NCI-H1436 (cell line): ENCODE measurements at regions not wholly inside any gene's neighbourhood (a gene's known extent, or its start where the extent isn't known, plus 50 kb on each side); places are given as distances from the start of the nearest gene placed in this dataset.

Experiments used
- DNase-seq: peaks from one replicate; lab custom pipeline; 2025; lab: John Stamatoyannopoulos, UW

DNA sequence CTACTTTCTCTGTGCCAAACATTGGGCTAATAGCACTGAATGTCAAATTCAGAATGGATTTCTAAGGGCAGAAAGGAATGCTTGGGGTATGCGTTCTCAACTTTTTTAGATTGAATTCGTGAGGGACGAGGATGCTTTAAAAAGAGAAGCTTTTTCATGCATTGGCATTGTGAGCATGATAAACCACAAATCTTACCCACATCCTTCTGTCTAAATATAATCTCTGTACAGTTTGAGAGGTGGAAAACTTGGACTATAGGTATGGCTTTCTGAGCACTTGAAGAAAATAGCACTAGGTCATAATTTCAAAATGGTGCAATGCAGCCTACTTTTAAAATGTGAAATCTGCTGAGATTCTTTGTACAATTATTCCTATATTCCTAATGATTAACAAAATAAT, 71.4 kb upstream of the HHIP start:
- DNase-seq, result no peak

DNA sequence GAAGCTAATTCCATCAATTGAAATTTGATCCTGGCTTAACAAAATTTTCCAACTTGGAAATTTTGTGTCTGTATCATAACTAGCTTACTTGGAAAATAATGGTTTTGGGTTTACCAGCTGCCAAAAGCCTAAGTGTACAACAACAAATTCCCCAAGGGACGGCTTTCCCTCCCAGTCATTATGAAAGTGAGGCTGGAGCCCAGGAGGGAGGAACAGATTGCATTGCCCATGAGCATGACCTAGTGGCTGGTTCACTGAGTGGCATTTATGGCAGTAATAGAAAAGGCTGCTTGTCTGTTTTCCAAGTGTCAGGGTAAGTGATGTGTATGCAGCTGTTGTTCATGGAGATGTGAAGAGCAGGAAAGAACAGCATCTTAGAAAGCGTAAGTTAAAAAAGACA, 70.8 kb upstream of the HHIP start:
- peak; percentile 48 for DNase-seq

- DNase-seq, result no peak
These were observed 67.3 kb upstream of the HHIP start for GRCh38 chr4:144578681-144579080.

- DNase-seq, result no peak
These were observed 66.4 kb upstream of the HHIP start for GRCh38 chr4:144579411-144580030.

DNA sequence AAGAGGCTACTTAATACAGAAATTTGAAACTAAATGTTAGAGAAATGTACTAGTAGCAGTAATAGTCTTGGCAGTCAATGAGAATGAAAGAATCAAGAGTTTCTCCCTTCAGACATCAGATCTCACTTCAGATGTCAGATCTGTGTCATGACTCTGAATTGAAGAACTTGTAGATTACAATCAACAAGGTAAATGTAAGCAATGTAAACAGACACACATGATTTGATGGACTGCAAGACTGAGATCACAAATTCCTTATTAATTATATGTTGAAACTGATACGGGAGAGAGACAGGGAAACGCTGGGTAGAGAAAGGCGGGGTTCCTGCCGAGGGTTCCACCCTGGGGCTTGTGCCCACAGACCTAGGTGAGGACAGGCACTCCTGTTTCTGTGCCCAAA, 65.5 kb upstream of the HHIP start:
- no peak for DNase-seq

DNA sequence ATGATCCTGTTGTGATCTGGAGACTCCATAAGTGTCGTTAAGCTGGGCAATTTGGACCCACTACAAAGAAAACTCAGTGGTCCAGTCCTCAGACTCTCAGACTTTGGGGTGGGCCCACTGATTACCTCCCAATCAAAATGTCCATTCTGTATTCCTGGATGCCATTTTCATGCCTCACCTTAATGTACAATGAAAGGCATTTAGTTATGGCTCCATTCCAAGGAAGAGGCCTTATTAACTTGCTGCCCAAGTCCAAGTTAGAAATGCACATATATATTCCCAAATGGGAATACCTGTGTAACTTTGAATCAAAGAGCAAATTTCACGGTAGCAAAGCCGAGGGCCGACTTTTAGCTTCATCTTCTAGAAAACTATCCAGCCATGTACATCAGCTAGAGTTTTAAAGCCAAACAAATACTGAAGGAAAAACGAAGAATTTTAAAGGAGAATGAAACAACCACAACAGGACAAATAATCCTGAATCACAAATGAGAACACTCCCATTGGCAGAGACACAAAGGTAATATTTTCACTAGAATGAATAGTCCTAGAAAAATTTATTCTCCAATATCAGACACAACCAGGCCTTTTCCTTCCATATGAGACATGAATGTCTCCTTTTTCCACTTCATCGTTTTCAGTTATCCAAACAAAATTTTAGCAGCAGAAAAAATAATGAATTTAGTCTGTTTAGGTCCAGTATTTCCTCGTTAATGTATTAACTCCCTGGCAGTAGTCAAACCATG, 63.7 kb upstream of the HHIP start:
- DNase-seq, result no peak

- no peak for DNase-seq
These were observed 63.0 kb upstream of the HHIP start for GRCh38 chr4:144582975-144583374.

GRCh38 chr4:144583658-144584057, 62.3 kb upstream of the HHIP start:
- DNase-seq, result no peak

- DNase-seq, result no peak
These were observed 61.5 kb upstream of the HHIP start for GRCh38 chr4:144584428-144584827.

GRCh38 chr4:144589512-144589911, 56.4 kb upstream of the HHIP start:
- no peak for DNase-seq

GRCh38 chr4:144590020-144590419, 55.9 kb upstream of the HHIP start:
- DNase-seq, result no peak

DNA sequence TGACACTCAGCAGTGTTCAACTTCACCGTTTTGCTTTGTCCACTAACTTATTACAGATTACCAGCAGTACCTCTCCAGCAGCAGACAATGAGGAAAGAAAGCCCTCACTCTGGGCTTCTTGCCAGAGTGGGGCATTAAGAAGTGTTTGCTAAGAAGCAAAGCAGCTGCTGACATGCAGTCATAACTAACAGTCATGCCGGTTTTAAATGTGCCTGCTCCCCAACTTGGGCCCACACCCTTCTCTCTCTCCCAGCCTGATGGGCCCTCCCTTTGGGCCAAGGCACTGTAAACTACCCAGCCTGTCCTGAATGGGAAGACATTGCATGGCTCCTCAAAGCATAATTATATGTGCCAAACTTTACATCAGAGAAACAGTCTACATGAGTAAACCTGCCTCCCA, 54.6 kb upstream of the HHIP start:
- peak; percentile 33 for DNase-seq

DNA sequence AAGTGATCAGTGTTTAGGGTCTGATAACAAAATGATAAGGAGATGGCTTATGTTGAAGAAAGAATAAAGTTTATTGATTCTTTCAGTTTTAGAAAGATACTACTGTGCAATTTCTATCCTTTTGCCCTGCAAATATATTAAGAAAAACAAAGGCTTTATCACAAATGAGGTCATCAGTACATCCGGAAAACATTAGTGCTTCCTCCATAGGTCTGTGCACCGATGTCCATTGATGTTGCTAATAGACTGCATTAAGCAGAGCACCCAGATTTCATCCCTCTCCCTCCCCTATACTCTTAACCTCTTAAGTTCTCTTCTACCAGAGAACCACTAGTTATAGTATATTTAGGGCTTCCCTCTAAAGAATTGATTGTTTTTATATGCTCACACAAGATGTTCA, 53.7 kb upstream of the HHIP start:
- no peak for DNase-seq

DNA sequence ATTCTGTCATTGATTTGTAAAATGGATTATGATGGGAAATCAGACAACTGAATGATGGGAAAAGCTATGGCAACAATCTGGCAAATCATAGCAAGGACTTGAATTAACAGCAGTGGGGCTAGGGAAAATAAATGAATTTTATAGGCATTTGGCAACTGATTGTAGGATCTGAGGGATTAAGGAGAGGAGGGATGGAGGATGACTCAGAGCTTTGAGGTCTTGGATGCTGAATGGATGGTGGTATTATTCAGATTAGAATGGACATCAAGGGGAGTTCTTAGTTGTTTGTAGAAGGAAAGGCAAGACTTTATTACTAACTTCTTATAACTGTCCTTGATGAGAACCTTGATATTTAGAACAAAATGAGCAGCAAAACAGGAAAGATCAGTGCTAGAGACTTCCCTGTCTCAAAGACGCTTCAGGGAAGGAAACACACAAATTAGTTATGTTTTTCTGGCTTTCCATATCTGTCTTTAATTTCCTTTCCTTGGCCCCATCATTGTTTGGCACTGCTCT, 51.4 kb upstream of the HHIP start:
- no peak for DNase-seq

GRCh38 chr4:144595681-144596080, 50.3 kb upstream of the HHIP start:
- no peak for DNase-seq
